Upper lobe of left lung (tissue), 4 donors: ENCODE measurements at regions not wholly inside any gene's neighbourhood (a gene's known extent, or its start where the extent isn't known, plus 50 kb on each side); places are given as distances from the start of the nearest gene placed in this dataset.

Experiments used
- CTCF ChIP-seq, 6 experiments: fragments of 450-650 bp in 4 of 6; fragments of 200-600 bp in 2 of 6; sonication (generic) in 2 of 6; IDR thresholded peaks; one replicate each; pipeline ENCODE4 v1.5.1; 2016 to 2019; ENCODE audit warnings: antibody characterized with exemption in 6 of 6
- EP300 ChIP-seq, 4 donors: sonication (generic); formaldehyde crosslinking; IDR thresholded peaks; one replicate each; pipeline ENCODE4 v1.5.1; 2017; ENCODE audit warnings: antibody characterized with exemption in 4 of 4, control low read depth in 2 of 4
- POLR2A ChIP-seq, 4 donors: fragments of 450-650 bp; IDR thresholded peaks; one replicate each; pipeline ENCODE4 v1.5.1; 2016 to 2017; ENCODE audit warnings: antibody characterized with exemption in 4 of 4, mild to moderate bottlenecking in 2 of 4
- POLR2AphosphoS5 ChIP-seq, 2 donors: sonication (generic); formaldehyde crosslinking; IDR thresholded peaks; one replicate each; pipeline ENCODE4 v1.5.1; 2017; ENCODE audit warnings: antibody characterized with exemption in 2 of 2

GRCh38 chr5:126334760-126335159 lies 88.4 kb upstream of the GRAMD2B start:
- TF ChIP-seq CTCF (IDR thresholded peaks at IDR 0.05): no peak
- no peak for TF ChIP-seq POLR2AphosphoS5 (IDR thresholded peaks at IDR 0.05)
- TF ChIP-seq EP300 (IDR thresholded peaks at IDR 0.05): no peak
- TF ChIP-seq POLR2A (IDR thresholded peaks at IDR 0.05): no peak
